HepG2 (cell line): ENCODE measurements at regions not wholly inside any gene's neighbourhood (a gene's known extent, or its start where the extent isn't known, plus 50 kb on each side); places are given as distances from the start of the nearest gene placed in this dataset.

ENCODE experiments used
- ATAC-seq: fragments of 200-7000 bp; cut with Tn5 transposase; 3 replicates; pipeline ENCODE4 v1.9.1; 2020; ENCODE audit warnings: mild to moderate bottlenecking, moderate library complexity
- BruUV-seq: library from RNA; stranded (reverse); fragments of 400-500 nt; replicated peaks from 2 replicates; lab custom pipeline; 2021; lab: Mats Ljungman, UMichigan
- CTCF ChIA-PET: fragments of 300-600 bp; formaldehyde crosslinking; extraction: SDS; loops from one replicate; lab custom pipeline; 2021; ENCODE audit warnings: low total read pairs, inconsistent platforms, low intra/inter-chr PET ratio; lab: Yijun Ruan, JAX
- POLR2A ChIA-PET: fragments of 350-600 bp; sonication (Branson Sonifier 250); formaldehyde crosslinking; loops from one replicate; lab custom pipeline; 2020; ENCODE audit warnings: antibody characterized with exemption, inconsistent platforms; lab: Yijun Ruan, JAX
- DNase-seq: peaks from one replicate; pipeline ENCODE4 v3.0.0-alpha.2; 2015; ENCODE audit warnings: low spot score
- FAIRE-seq: peaks from 3 replicates; lab custom pipeline; 2011; peaks lifted over from hg19 to GRCh38; lab: Jason Lieb, UNC
- H2AFZ ChIP-seq: one replicate; pipeline ENCODE4 v1.6.1; 2011; ENCODE audit warnings: low read length, inconsistent platforms
- H3K27ac ChIP-seq: fragments of 300-600 bp; 3 replicates; pipeline ENCODE4 v1.8.0; 2011; ENCODE audit warnings: mixed run types, mild to moderate bottlenecking, mixed read lengths, low read length, inconsistent platforms; ENCODE audit not compliant: insufficient read depth; ENCODE audit errors: extremely low read length
- H3K27me3 ChIP-seq, 2 experiments: fragments of 200-600 bp in 1 of 2; 2 replicates in 1 of 2; 3 replicates in 1 of 2; pipeline versions ENCODE4 v1.6.0 to v1.8.0; 2011; ENCODE audit warnings: low read length in 2 of 2, mild to moderate bottlenecking in 2 of 2, moderate library complexity in 2 of 2, inconsistent platforms in 1 of 2; ENCODE audit not compliant: insufficient read depth in 2 of 2, control insufficient read depth in 1 of 2
- H3K36me3 ChIP-seq, 2 experiments: fragments of 200-600 bp in 1 of 2; replicated peaks in 1 of 2; 2 replicates in 1 of 2; 3 replicates in 1 of 2; pipeline versions ENCODE4 v1.5.1 to v1.8.0; 2011; ENCODE audit warnings: low read length in 2 of 2, inconsistent platforms in 1 of 2; ENCODE audit not compliant: insufficient read depth in 2 of 2, control insufficient read depth in 1 of 2
- H3K4me1 ChIP-seq: 2 replicates; pipeline ENCODE4 v1.5.1; 2012; ENCODE audit warnings: low read length, inconsistent platforms; ENCODE audit not compliant: insufficient read depth
- H3K4me2 ChIP-seq: 2 replicates; pipeline ENCODE4 v1.6.0; 2011; ENCODE audit warnings: low read depth, low read length, inconsistent platforms
- H3K4me3 ChIP-seq, 3 experiments: fragments of 200-600 bp in 1 of 3; sonication (generic), shearing (Covaris generic) in 1 of 3; replicated peaks in 1 of 3; 2 replicates each; pipeline ENCODE4 v1.5.1; 2011 to 2016; ENCODE audit warnings: low read length in 3 of 3, inconsistent platforms in 2 of 3, low read depth in 2 of 3, mild to moderate bottlenecking in 2 of 3, control low read depth in 1 of 3, mixed read lengths in 1 of 3; ENCODE audit not compliant: insufficient read depth in 1 of 3
- H3K79me2 ChIP-seq: one replicate; pipeline ENCODE4 v1.6.1; 2011; ENCODE audit warnings: low read length, inconsistent platforms; ENCODE audit not compliant: insufficient read depth
- H3K9ac ChIP-seq: 2 replicates; pipeline ENCODE4 v1.6.0; 2011; ENCODE audit warnings: mild to moderate bottlenecking, low read depth, low read length, inconsistent platforms; ENCODE audit not compliant: insufficient read depth
- H3K9me3 ChIP-seq: 2 replicates; pipeline ENCODE4 v1.5.1; 2012; ENCODE audit warnings: mild to moderate bottlenecking, low read length
- H4K20me1 ChIP-seq: 2 replicates; pipeline ENCODE4 v1.6.0; 2011; ENCODE audit warnings: inconsistent platforms, mild to moderate bottlenecking, low read length, moderate library complexity; ENCODE audit not compliant: insufficient read depth
- CBX2 ChIP-seq, 2 experiments: fragments of 200-600 bp in 1 of 2; sonication (generic); formaldehyde crosslinking in 1 of 2; IDR thresholded peaks; 2 replicates each; pipeline versions ENCODE4 v1.7.0 to v1.8.1; 2018 to 2022; ENCODE audit warnings: low read depth in 2 of 2, low read length in 1 of 2, mild to moderate bottlenecking in 1 of 2, missing genetic modification reagents in 1 of 2
- E2F2 ChIP-seq: sonication (generic); formaldehyde crosslinking; IDR thresholded peaks from 2 replicates; pipeline ENCODE4 v1.4.0; 2020; ENCODE audit warnings: missing genetic modification reagents, borderline replicate concordance
- ERF ChIP-seq: IDR thresholded peaks from 2 replicates; pipeline ENCODE4 v1.6.1; 2018; ENCODE audit warnings: missing biosample characterization, missing genetic modification reagents
- HHEX ChIP-seq: IDR thresholded peaks from 2 replicates; pipeline ENCODE4 v1.6.1; 2016; ENCODE audit warnings: control low read depth
- KAT2B ChIP-seq: fragments of 150-350 bp; IDR thresholded peaks from 2 replicates; pipeline ENCODE4 v1.6.1; 2014; ENCODE audit warnings: low read depth, low read length, borderline replicate concordance
- PATZ1 ChIP-seq: sonication (generic); formaldehyde crosslinking; IDR thresholded peaks from 2 replicates; pipeline ENCODE4 v1.4.0; 2020; ENCODE audit warnings: missing genetic modification reagents
- PHF20 ChIP-seq: sonication (generic); formaldehyde crosslinking; IDR thresholded peaks from 2 replicates; pipeline ENCODE4 v1.5.0; 2020; ENCODE audit warnings: mild to moderate bottlenecking, missing genetic modification reagents
- SP1 ChIP-seq, 2 experiments: fragments of 450-650 bp in 1 of 2; sonication (generic) in 1 of 2; formaldehyde crosslinking in 1 of 2; IDR thresholded peaks; 2 replicates each; pipeline versions ENCODE4 v1.4.0 to v1.6.1; 2016 to 2020; ENCODE audit warnings: missing genetic modification reagents in 1 of 2
- THRA ChIP-seq: sonication (generic); formaldehyde crosslinking; IDR thresholded peaks from 2 replicates; pipeline ENCODE4 v1.4.0; 2020; ENCODE audit warnings: missing genetic modification reagents, borderline replicate concordance
- ZNF530 ChIP-seq: sonication (generic); formaldehyde crosslinking; IDR thresholded peaks from 2 replicates; pipeline ENCODE4 v1.5.0; 2020; ENCODE audit warnings: low read depth, mild to moderate bottlenecking, missing genetic modification reagents
- ZNF7 ChIP-seq: IDR thresholded peaks from 2 replicates; pipeline ENCODE4 v1.6.1; 2016; ENCODE audit warnings: missing biosample characterization, missing genetic modification reagents
- in situ Hi-C: cut with HindIII; loops from 2 replicates; pipeline ENCODE4 v1.10.0; 2017; ENCODE audit warnings: low pct_unique_long_range_greater_than_20kb; ENCODE audit not compliant: extremely low pct_ligation_motif_present
- intact Hi-C: fragments of 100-400 bp; cut with micrococcal nuclease; formaldehyde crosslinking; loops from one replicate; pipeline ENCODE4 v1.10.0; 2022; ENCODE audit not compliant: unreplicated experiment

GRCh38 chr2:157928372-157928771, 52.2 kb upstream of the ACVR1 start:
- H3K4me1 ChIP-seq = peaks cover 16% of the 10 kb centered on the region
- no peaks in the 10 kb centered on the region for H3K79me2 ChIP-seq
- no peaks in the 10 kb centered on the region for H4K20me1 ChIP-seq
- no peak overlapping the region for H3K27ac ChIP-seq
- no peak for FAIRE-seq
- BruUV-seq = no TSS peak
- no peak overlapping the region for H3K4me3 ChIP-seq
- ChIA-PET CTCF (no interaction called here), POLR2A (no interaction called here)
- intact Hi-C loops = no loop called here
- H2AFZ ChIP-seq = no peak overlapping the region
- H3K27me3 ChIP-seq = 0 out of 5 replicates have a peak, but pooled peaks cover 0 to 4% of the 10 kb centered on the region in 2 experiments
- in situ Hi-C loops = no loop called here
- H3K9me3 ChIP-seq = no peaks in the 10 kb centered on the region
- no peak for DNase-seq
- no peak overlapping the region for H3K9ac ChIP-seq
- H3K4me2 ChIP-seq = no peak overlapping the region
- no peaks in the 10 kb centered on the region for H3K36me3 ChIP-seq
- ATAC-seq = no peak
- TF ChIP-seq PHF20 (CRISPR knock-in tag) (no peak), ERF (no peak), CBX2 (IDR thresholded peaks at IDR 0.05; ENCODE audit: low read depth, low read length) (no peak), CBX2 (CRISPR knock-in tag; IDR thresholded peaks at IDR 0.05; ENCODE audit: low read depth) (no peak), ZNF530 (CRISPR knock-in tag) (no peak), E2F2 (CRISPR knock-in tag) (no peak), ZNF7 (no peak), PATZ1 (CRISPR knock-in tag) (no peak), SP1 (IDR thresholded peaks at IDR 0.05) (no peak), SP1 (CRISPR knock-in tag; IDR thresholded peaks at IDR 0.05) (no peak), THRA (CRISPR knock-in tag) (no peak), KAT2B (no peak), HHEX (CRISPR knock-in tag) (no peak)
